HG03354 (cell line): ENCODE measurements at regions not wholly inside any gene's neighbourhood (a gene's known extent, or its start where the extent isn't known, plus 50 kb on each side); places are given as distances from the start of the nearest gene placed in this dataset.

Source experiments
- ATAC-seq: cut with Tn5 transposase; IDR thresholded peaks from one replicate; pipeline ENCODE4 v1.9.1; 2021; ENCODE audit warnings: mild to moderate bottlenecking; ENCODE audit not compliant: unreplicated experiment, poor library complexity, severe bottlenecking

- no peak for ATAC-seq
Measured at GRCh38 chr1:102084771-102085535, 88.2 kb upstream of the OLFM3 start.

DNA sequence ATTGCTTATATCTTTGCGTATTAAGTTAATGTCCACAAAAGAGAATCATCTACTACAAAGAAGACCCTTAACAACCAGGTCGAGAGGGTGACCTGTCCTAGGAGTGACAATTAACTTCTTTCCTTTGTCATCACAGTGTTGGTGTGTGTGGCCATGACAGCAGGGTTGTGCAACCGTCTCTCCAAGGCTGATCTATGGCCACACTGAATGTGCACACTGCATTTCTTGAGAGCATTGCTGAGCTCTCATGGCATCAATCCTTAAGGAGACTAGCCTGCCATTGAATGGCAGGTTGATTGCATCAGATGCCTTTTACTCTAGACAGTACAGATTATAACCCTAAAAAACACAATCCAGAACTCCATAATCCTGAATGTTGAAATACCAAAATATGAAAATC lies 86.5 kb upstream of the OLFM3 start:
- ATAC-seq: no peak

DNA sequence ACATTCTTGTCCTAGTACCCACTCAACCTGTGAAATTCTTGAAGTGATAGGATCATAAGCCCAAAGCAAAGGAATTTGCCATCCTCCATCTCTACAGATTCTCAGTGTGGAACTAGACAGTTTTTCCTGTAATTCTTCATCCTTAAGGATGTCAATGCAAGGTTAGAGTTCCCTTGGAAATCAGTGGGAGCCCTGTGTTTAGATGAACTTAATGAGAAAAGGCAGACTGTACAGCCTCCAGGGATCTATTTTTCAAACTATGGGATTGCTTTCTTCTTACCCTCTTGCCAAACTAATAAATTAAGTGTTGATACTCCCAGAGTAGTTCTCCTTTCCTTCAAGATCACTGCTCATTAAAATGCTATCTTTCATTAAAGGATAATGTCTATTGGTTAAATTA lies 78.1 kb upstream of the OLFM3 start:
- ATAC-seq: no peak

DNA sequence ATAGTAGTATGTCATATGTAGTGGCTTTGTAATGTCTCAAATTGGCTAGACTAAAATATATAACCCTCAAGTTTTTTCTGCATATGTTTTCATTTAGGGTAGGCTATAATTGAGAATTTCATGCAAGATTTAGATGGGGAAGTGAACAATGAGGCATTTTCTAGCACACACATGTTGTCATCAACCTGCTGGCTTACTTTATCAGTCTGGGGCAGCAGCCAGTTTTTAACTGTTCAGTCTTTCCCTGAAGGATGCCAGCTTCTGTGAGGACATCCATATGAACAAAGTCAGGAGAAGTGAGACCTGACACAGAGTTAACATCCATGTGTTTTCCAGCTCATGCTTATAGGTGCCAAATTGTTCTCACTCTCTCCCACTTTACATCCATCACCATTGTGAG lies 74.7 kb upstream of the OLFM3 start:
- no peak for ATAC-seq

GRCh38 chr1:102050556-102050955 lies 53.8 kb upstream of the OLFM3 start:
- ATAC-seq: no peak

GRCh38 chr1:102047724-102048123 lies 51.0 kb upstream of the OLFM3 start:
- ATAC-seq: no peak
